ENCODE measurements at regions not wholly inside any gene's neighbourhood (a gene's known extent, or its start where the extent isn't known, plus 50 kb on each side); places are given as distances from the start of the nearest gene placed in this dataset.

DNA sequence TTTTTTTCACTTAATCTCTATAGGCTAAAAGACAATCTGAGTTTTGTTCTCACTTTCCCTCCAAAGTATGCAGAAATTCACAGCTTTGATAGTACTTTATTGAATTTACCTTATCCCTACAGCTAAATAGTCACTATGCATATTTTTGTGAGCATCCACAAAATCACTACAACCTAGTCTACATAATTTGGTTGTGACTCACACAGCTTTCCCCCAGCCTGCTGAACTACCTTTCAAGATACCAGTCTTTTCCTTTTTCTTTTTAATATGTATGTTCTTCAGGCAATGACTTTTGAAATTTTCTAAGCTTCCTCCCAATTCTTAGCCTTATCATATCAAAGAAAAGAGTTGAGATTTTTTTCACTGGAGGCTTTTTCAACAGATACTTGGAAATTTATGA, 347.3 kb upstream of the CDH6 start:
- TF ChIP-seq, protein P1, sequence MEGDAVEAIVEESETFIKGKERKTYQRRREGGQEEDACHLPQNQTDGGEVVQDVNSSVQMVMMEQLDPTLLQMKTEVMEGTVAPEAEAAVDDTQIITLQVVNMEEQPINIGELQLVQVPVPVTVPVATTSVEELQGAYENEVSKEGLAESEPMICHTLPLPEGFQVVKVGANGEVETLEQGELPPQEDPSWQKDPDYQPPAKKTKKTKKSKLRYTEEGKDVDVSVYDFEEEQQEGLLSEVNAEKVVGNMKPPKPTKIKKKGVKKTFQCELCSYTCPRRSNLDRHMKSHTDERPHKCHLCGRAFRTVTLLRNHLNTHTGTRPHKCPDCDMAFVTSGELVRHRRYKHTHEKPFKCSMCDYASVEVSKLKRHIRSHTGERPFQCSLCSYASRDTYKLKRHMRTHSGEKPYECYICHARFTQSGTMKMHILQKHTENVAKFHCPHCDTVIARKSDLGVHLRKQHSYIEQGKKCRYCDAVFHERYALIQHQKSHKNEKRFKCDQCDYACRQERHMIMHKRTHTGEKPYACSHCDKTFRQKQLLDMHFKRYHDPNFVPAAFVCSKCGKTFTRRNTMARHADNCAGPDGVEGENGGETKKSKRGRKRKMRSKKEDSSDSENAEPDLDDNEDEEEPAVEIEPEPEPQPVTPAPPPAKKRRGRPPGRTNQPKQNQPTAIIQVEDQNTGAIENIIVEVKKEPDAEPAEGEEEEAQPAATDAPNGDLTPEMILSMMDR (IDR thresholded peaks at IDR 0.05), result no peak
- no peak for TF ChIP-seq POLR2A (IDR thresholded peaks at IDR 0.05)
